ENCODE measurements at regions not wholly inside any gene's neighbourhood (a gene's known extent, or its start where the extent isn't known, plus 50 kb on each side); places are given as distances from the start of the nearest gene placed in this dataset.

- no peak overlapping the region for H2BK120ac ChIP-seq (ENCODE audit: low read depth, low read length)
- H3K23ac ChIP-seq (ENCODE audit: low read length in 2 of 2), result no peak overlapping the region
- no peak for DNase-seq
- H2AFZ ChIP-seq (ENCODE audit: low read depth, low read length), result no peak overlapping the region
- H2BK15ac ChIP-seq (ENCODE audit: low read depth, poor library complexity, severe bottlenecking), result no peak overlapping the region
- H2BK5ac ChIP-seq (ENCODE audit: low read depth, low read length, poor library complexity, severe bottlenecking), result no peak overlapping the region
- no peaks in the 10 kb centered on the region for H3K9me3 ChIP-seq (ENCODE audit: control insufficient read depth, low read length)
- no peak overlapping the region for H3K4me2 ChIP-seq (ENCODE audit: low read length, poor library complexity, severe bottlenecking)
- H3K27me3 ChIP-seq (ENCODE audit: control insufficient read depth in 1 of 2, insufficient read depth in 1 of 2, low read length in 2 of 2), result peaks cover 0 to 11% of the 10 kb centered on the region in 2 experiments
- 82% methylated on average over 10 of the region's 11 CpGs for WGBS
- H3K79me1 ChIP-seq (replicated peaks; ENCODE audit: low read length, poor library complexity, severe bottlenecking), result no peaks in the 10 kb centered on the region
- H4K8ac ChIP-seq (ENCODE audit: low read length), result no peak overlapping the region
- H3K27ac ChIP-seq (ENCODE audit: low read length, poor library complexity, severe bottlenecking), result no peak overlapping the region
- H3K9ac ChIP-seq (ENCODE audit: low read length), result no peak overlapping the region
- no peaks in the 10 kb centered on the region for H3K36me3 ChIP-seq (ENCODE audit: control insufficient read depth in 1 of 2, insufficient read depth in 2 of 2, low read depth in 1 of 2, low read length in 2 of 2)
- no peak overlapping the region for H2AK5ac ChIP-seq (ENCODE audit: low read length, severe bottlenecking)
- H3K4ac ChIP-seq (ENCODE audit: low read depth in 1 of 2, low read length in 2 of 2), result no peak overlapping the region
- H3K14ac ChIP-seq (ENCODE audit: low read length in 2 of 2), result no peak overlapping the region
- H2BK12ac ChIP-seq (ENCODE audit: low read length in 2 of 2), result peak overlapping the region in 1 of 2 experiments; percentile 15
- H3K4me1 ChIP-seq (ENCODE audit: control insufficient read depth, insufficient read depth, low read depth, low read length), result peaks cover 14% of the 10 kb centered on the region
- no peak overlapping the region for H3K4me3 ChIP-seq (ENCODE audit: insufficient read depth in 1 of 2, low read depth in 1 of 2, low read length in 2 of 2)
- H3K18ac ChIP-seq (ENCODE audit: low read depth in 1 of 2, low read length in 2 of 2), result no peak overlapping the region
- no peak overlapping the region for H4K91ac ChIP-seq (ENCODE audit: low read length)
Measured at GRCh38 chr3:14252321-14253021, 73.9 kb downstream of the LSM3 start.

- Histone ChIP-seq H3K79me1 (replicated peaks; ENCODE audit: low read length, poor library complexity, severe bottlenecking) (no peaks in the 10 kb centered on the region), H2BK5ac (ENCODE audit: low read depth, low read length, poor library complexity, severe bottlenecking) (no peak overlapping the region), H3K4me3 (ENCODE audit: insufficient read depth in 1 of 2, low read depth in 1 of 2, low read length in 2 of 2) (no peak overlapping the region), H3K27me3 (ENCODE audit: control insufficient read depth in 1 of 2, insufficient read depth in 1 of 2, low read length in 2 of 2) (peaks cover 0 to 7% of the 10 kb centered on the region in 2 experiments), H2BK12ac (ENCODE audit: low read length in 2 of 2) (no peak overlapping the region), H3K9ac (ENCODE audit: low read length) (no peak overlapping the region), H4K8ac (ENCODE audit: low read length) (peak overlapping the region; percentile 19), H2BK15ac (ENCODE audit: low read depth, poor library complexity, severe bottlenecking) (no peak overlapping the region), H2AK5ac (ENCODE audit: low read length, severe bottlenecking) (peak overlapping the region; percentile 55), H3K36me3 (ENCODE audit: control insufficient read depth in 1 of 2, insufficient read depth in 2 of 2, low read depth in 1 of 2, low read length in 2 of 2) (no peaks in the 10 kb centered on the region), H3K9me3 (ENCODE audit: control insufficient read depth, low read length) (no peaks in the 10 kb centered on the region), H2AFZ (ENCODE audit: low read depth, low read length) (no peak overlapping the region), H3K18ac (ENCODE audit: low read depth in 1 of 2, low read length in 2 of 2) (peak overlapping the region in 1 of 2 experiments; percentile 38), H3K23ac (ENCODE audit: low read length in 2 of 2) (no peak overlapping the region), H3K4me2 (ENCODE audit: low read length, poor library complexity, severe bottlenecking) (no peak overlapping the region), H2BK120ac (ENCODE audit: low read depth, low read length) (no peak overlapping the region), H4K91ac (ENCODE audit: low read length) (no peak overlapping the region), H3K4ac (ENCODE audit: low read depth in 1 of 2, low read length in 2 of 2) (peak overlapping the region in 1 of 2 experiments; percentile 68), H3K27ac (ENCODE audit: low read length, poor library complexity, severe bottlenecking) (no peak overlapping the region), H3K4me1 (ENCODE audit: control insufficient read depth, insufficient read depth, low read depth, low read length) (peaks cover 14% of the 10 kb centered on the region), H3K14ac (ENCODE audit: low read length in 2 of 2) (no peak overlapping the region)
- 92% methylated on average over 11 of the region's 11 CpGs for WGBS
- DNase-seq, result peak; percentile 45
Measured at GRCh38 chr3:14253022-14253706, 74.5 kb downstream of the LSM3 start.

GRCh38 chr3:14253707-14254382, 75.2 kb downstream of the LSM3 start:
- Histone ChIP-seq H3K36me3 (ENCODE audit: control insufficient read depth in 1 of 2, insufficient read depth in 2 of 2, low read depth in 1 of 2, low read length in 2 of 2) (no peaks in the 10 kb centered on the region), H3K14ac (ENCODE audit: low read length in 2 of 2) (no peak overlapping the region), H2BK120ac (ENCODE audit: low read depth, low read length) (no peak overlapping the region), H4K8ac (ENCODE audit: low read length) (no peak overlapping the region), H2AK5ac (ENCODE audit: low read length, severe bottlenecking) (no peak overlapping the region), H3K27me3 (ENCODE audit: control insufficient read depth in 1 of 2, insufficient read depth in 1 of 2, low read length in 2 of 2) (peaks cover 0 to 6% of the 10 kb centered on the region in 2 experiments), H3K79me1 (replicated peaks; ENCODE audit: low read length, poor library complexity, severe bottlenecking) (no peaks in the 10 kb centered on the region), H3K4me1 (ENCODE audit: control insufficient read depth, insufficient read depth, low read depth, low read length) (peaks cover 14% of the 10 kb centered on the region), H2BK12ac (ENCODE audit: low read length in 2 of 2) (peak overlapping the region in 1 of 2 experiments; percentile 68), H3K4me3 (ENCODE audit: insufficient read depth in 1 of 2, low read depth in 1 of 2, low read length in 2 of 2) (no peak overlapping the region), H4K91ac (ENCODE audit: low read length) (no peak overlapping the region), H3K4me2 (ENCODE audit: low read length, poor library complexity, severe bottlenecking) (no peak overlapping the region), H2BK15ac (ENCODE audit: low read depth, poor library complexity, severe bottlenecking) (no peak overlapping the region), H3K9me3 (ENCODE audit: control insufficient read depth, low read length) (no peaks in the 10 kb centered on the region), H2BK5ac (ENCODE audit: low read depth, low read length, poor library complexity, severe bottlenecking) (no peak overlapping the region), H3K9ac (ENCODE audit: low read length) (no peak overlapping the region), H2AFZ (ENCODE audit: low read depth, low read length) (no peak overlapping the region), H3K4ac (ENCODE audit: low read depth in 1 of 2, low read length in 2 of 2) (no peak overlapping the region), H3K18ac (ENCODE audit: low read depth in 1 of 2, low read length in 2 of 2) (peak overlapping the region in 1 of 2 experiments; percentile 38), H3K23ac (ENCODE audit: low read length in 2 of 2) (no peak overlapping the region), H3K27ac (ENCODE audit: low read length, poor library complexity, severe bottlenecking) (no peak overlapping the region)
- 92% methylated on average over 3 of the region's 4 CpGs for WGBS
- no peak for DNase-seq

Data from mesenchymal stem cell (in vitro differentiated cells and primary cell).